GM23338 (cell line): ENCODE measurements at regions not wholly inside any gene's neighbourhood (a gene's known extent, or its start where the extent isn't known, plus 50 kb on each side); places are given as distances from the start of the nearest gene placed in this dataset.

Experiments used
- ATAC-seq: fragments of 200-7000 bp; cut with Tn5 transposase; 3 replicates; pipeline ENCODE4 v1.9.1; 2020
- DNase-seq: peaks from one replicate; pipeline ENCODE4 v3.0.0-alpha.2; 2015; ENCODE audit warnings: low spot score
- H2AFZ ChIP-seq: fragments of 200-600 bp; sonication (generic); 2 replicates; pipeline ENCODE4 v1.8.0; 2016; ENCODE audit warnings: antibody characterized with exemption, mild to moderate bottlenecking, moderate library complexity
- H3F3A ChIP-seq: fragments of 200-600 bp; sonication (generic); replicated peaks from 2 replicates; pipeline ENCODE4 v1.8.0; 2017; ENCODE audit warnings: antibody characterized with exemption, mixed run types, low read depth
- H3K27ac ChIP-seq: fragments of 200-600 bp; sonication (generic); 2 replicates; pipeline ENCODE4 v1.6.1; 2016; ENCODE audit warnings: low read depth
- H3K27me3 ChIP-seq: fragments of 200-600 bp; sonication (generic); 2 replicates; pipeline ENCODE4 v1.8.0; 2016; ENCODE audit warnings: mild to moderate bottlenecking, mixed run types, moderate library complexity; ENCODE audit not compliant: insufficient read depth
- H3K36me3 ChIP-seq: fragments of 200-600 bp; sonication (generic); 2 replicates; pipeline ENCODE4 v1.8.0; 2016; ENCODE audit warnings: mild to moderate bottlenecking; ENCODE audit not compliant: insufficient read depth
- H3K4me1 ChIP-seq: fragments of 200-600 bp; sonication (generic); 2 replicates; pipeline ENCODE4 v1.8.0; 2016; ENCODE audit warnings: mild to moderate bottlenecking, moderate library complexity; ENCODE audit not compliant: insufficient read depth
- H3K4me2 ChIP-seq: fragments of 200-600 bp; sonication (generic); 2 replicates; pipeline ENCODE4 v1.7.1; 2017; ENCODE audit warnings: mixed run types
- H3K4me3 ChIP-seq: fragments of 200-600 bp; sonication (generic); 2 replicates; pipeline ENCODE4 v1.6.1; 2016; ENCODE audit warnings: mixed run types
- H3K79me2 ChIP-seq: fragments of 200-600 bp; sonication (generic); replicated peaks from 2 replicates; pipeline ENCODE4 v1.8.0; 2017; ENCODE audit warnings: mild to moderate bottlenecking; ENCODE audit not compliant: insufficient read depth
- H3K9me2 ChIP-seq: fragments of 200-600 bp; sonication (generic); 2 replicates; pipeline ENCODE4 v1.8.0; 2017; ENCODE audit not compliant: insufficient read depth
- H4K20me1 ChIP-seq: fragments of 200-600 bp; sonication (generic); replicated peaks from 2 replicates; pipeline ENCODE4 v1.8.0; 2017; ENCODE audit warnings: mild to moderate bottlenecking; ENCODE audit not compliant: insufficient read depth
- H3K27ac Mint-ChIP-seq: 2 replicates; pipeline ENCODE4 v1.8.0; 2020; ENCODE audit warnings: inconsistent platforms, mild to moderate bottlenecking, moderate library complexity, mixed read lengths
- H3K27me3 Mint-ChIP-seq: 3 replicates; pipeline ENCODE4 v1.8.0; 2022; ENCODE audit warnings: low read depth, mild to moderate bottlenecking, moderate library complexity, mixed read lengths, inconsistent platforms; ENCODE audit not compliant: insufficient read depth, poor library complexity
- H3K36me3 Mint-ChIP-seq: 3 replicates; pipeline ENCODE4 v1.8.0; 2021; ENCODE audit warnings: low read depth, mild to moderate bottlenecking, inconsistent platforms, moderate library complexity, mixed read lengths
- H3K4me1 Mint-ChIP-seq: 3 replicates; pipeline ENCODE4 v1.8.0; 2020; ENCODE audit warnings: mild to moderate bottlenecking, inconsistent platforms, mixed read lengths
- H3K4me3 Mint-ChIP-seq: 3 replicates; pipeline ENCODE4 v1.8.0; 2021; ENCODE audit warnings: moderate library complexity, mild to moderate bottlenecking, inconsistent platforms, mixed read lengths
- H3K9me3 Mint-ChIP-seq: 3 replicates; pipeline ENCODE4 v1.8.0; 2020; ENCODE audit warnings: moderate library complexity, mild to moderate bottlenecking, inconsistent platforms, mixed read lengths
- CREB1 ChIP-seq: fragments of 250-450 bp; sonication (Bioruptor Pico); IDR thresholded peaks from 2 replicates; pipeline ENCODE4 v1.5.0; 2020; ENCODE audit warnings: low read depth, mild to moderate bottlenecking, moderate library complexity
- CTCF ChIP-seq, 2 experiments: fragments of 200-600 bp in 1 of 2; sonication (generic) in 1 of 2; conservative IDR thresholded peaks; 2 replicates each; pipeline versions ENCODE4 v1.5.1 to v1.6.1; 2016 to 2017; ENCODE audit warnings: antibody characterized with exemption in 2 of 2, low read depth in 2 of 2, mild to moderate bottlenecking in 2 of 2, moderate library complexity in 1 of 2
- ETS1 ChIP-seq: IDR thresholded peaks from 2 replicates; pipeline ENCODE4 v1.6.1; 2016; ENCODE audit warnings: antibody characterized with exemption
- EZH2 ChIP-seq: fragments of 200-600 bp; sonication (generic); IDR thresholded peaks from one replicate; pipeline ENCODE4 v1.8.0; 2017; ENCODE audit warnings: antibody characterized with exemption, mild to moderate bottlenecking, low read depth; ENCODE audit not compliant: unreplicated experiment
- EZH2phosphoT487 ChIP-seq: fragments of 200-600 bp; sonication (generic); IDR thresholded peaks from one replicate; pipeline ENCODE4 v1.8.1; 2018; ENCODE audit warnings: antibody characterized with exemption; ENCODE audit not compliant: unreplicated experiment
- JUNB ChIP-seq: IDR thresholded peaks from one replicate; pipeline ENCODE4 v1.6.1; 2016; ENCODE audit warnings: antibody characterized with exemption; ENCODE audit not compliant: unreplicated experiment
- NANOG ChIP-seq: IDR thresholded peaks from 2 replicates; pipeline ENCODE4 v1.6.1; 2016; ENCODE audit warnings: antibody characterized with exemption, borderline replicate concordance
- POLR2AphosphoS5 ChIP-seq: IDR thresholded peaks from 2 replicates; pipeline ENCODE4 v1.6.1; 2016; ENCODE audit warnings: antibody characterized with exemption, low read depth
- REST ChIP-seq: IDR thresholded peaks from one replicate; pipeline ENCODE4 v1.6.1; 2018; ENCODE audit warnings: antibody characterized with exemption; ENCODE audit not compliant: unreplicated experiment
- STAT1 ChIP-seq: IDR thresholded peaks from one replicate; pipeline ENCODE4 v1.6.1; 2016; ENCODE audit warnings: antibody characterized with exemption; ENCODE audit not compliant: unreplicated experiment
- ZNF114 ChIP-seq: fragments of 250-450 bp; sonication (Bioruptor Pico); IDR thresholded peaks from 2 replicates; pipeline ENCODE4 v1.5.0; 2020; ENCODE audit warnings: mild to moderate bottlenecking, moderate library complexity
- ZNF331 ChIP-seq: fragments of 250-450 bp; sonication (Bioruptor Pico); IDR thresholded peaks from 2 replicates; pipeline ENCODE4 v1.5.0; 2020; ENCODE audit warnings: low read depth, mild to moderate bottlenecking, moderate library complexity
- ZNF462 ChIP-seq: fragments of 250-450 bp; sonication (Bioruptor Pico); IDR thresholded peaks from 2 replicates; pipeline ENCODE4 v1.5.0; 2020; ENCODE audit warnings: mild to moderate bottlenecking, moderate library complexity

GRCh38 chr2:150006591-150006990, 419.0 kb upstream of the MMADHC start:
- Histone ChIP-seq H3K79me2 (no peaks in the 10 kb centered on the region), H4K20me1 (no peaks in the 10 kb centered on the region), H3K27me3 (no peaks in the 10 kb centered on the region), H3K4me2 (no peak overlapping the region), H3K9me2 (no peaks in the 10 kb centered on the region), H3K4me1 (no peaks in the 10 kb centered on the region), H3F3A (no peaks in the 10 kb centered on the region), H2AFZ (no peak overlapping the region), H3K36me3 (no peaks in the 10 kb centered on the region), H3K27ac (no peak overlapping the region), H3K4me3 (no peak overlapping the region)
- DNase-seq (no peak), ATAC-seq (no peak)
- no peaks in the 10 kb centered on the region for H3K9me3 Mint-ChIP-seq
- TF ChIP-seq REST (no peak), CREB1 (CRISPR knock-in tag) (no peak), POLR2AphosphoS5 (no peak), EZH2 (no peak), EZH2phosphoT487 (no peak), JUNB (no peak), STAT1 (no peak), CTCF (conservative IDR thresholded peaks at IDR 0.05; ENCODE audit: low read depth in 2 of 2) (no peak), ZNF114 (no peak), NANOG (no peak), ETS1 (no peak), ZNF462 (no peak), ZNF331 (CRISPR knock-in tag) (no peak)
- H3K36me3 Mint-ChIP-seq = no peaks in the 10 kb centered on the region
- no peaks in the 10 kb centered on the region; the same call in 2 of the 3 replicates for H3K4me1 Mint-ChIP-seq
- no peak overlapping the region for H3K27ac Mint-ChIP-seq
- no peaks in the 10 kb centered on the region for H3K27me3 Mint-ChIP-seq
- H3K4me3 Mint-ChIP-seq = no peak overlapping the region
